ENCODE measurements at regions not wholly inside any gene's neighbourhood (a gene's known extent, or its start where the extent isn't known, plus 50 kb on each side); places are given as distances from the start of the nearest gene placed in this dataset.

GRCh38 chr18:27762054-27762453 is 414.9 kb downstream of the CDH2 start:
- no peaks in the 10 kb centered on the region for H3K4me1 Mint-ChIP-seq

DNA sequence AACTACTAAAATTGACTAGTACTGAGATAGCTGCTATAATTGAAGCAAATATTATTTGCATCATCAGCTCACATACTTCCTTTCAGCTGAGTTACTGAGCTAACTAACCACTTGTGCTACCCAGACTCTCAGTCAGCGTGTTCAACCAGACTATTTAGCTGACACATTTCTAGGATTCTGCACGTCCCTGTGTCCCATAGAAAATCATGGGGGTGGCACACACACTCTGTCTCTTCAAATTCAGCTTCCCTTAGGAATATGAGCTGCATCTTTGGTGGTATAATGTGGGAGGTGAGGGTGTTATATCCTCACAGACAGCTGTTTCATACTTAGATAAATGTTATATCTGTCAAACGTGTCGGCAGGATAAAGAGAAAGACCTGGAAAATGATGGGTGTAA is 424.0 kb downstream of the CDH2 start:
- no peaks in the 10 kb centered on the region for H3K4me1 Mint-ChIP-seq

More at GRCh38 chr18:27762054-27762453, 414.9 kb downstream of the CDH2 start:
- CTCF ChIA-PET: no interaction called here
- Mint-ChIP-seq H3K27ac (no peak overlapping the region), H3K27me3 (no peaks in the 10 kb centered on the region), H3K4me3 (no peak overlapping the region), H3K9me3 (peaks cover 4% of the 10 kb centered on the region), H3K36me3 (no peaks in the 10 kb centered on the region)
- no peak for DNase-seq

GRCh38 chr18:27750923-27751322 is 426.0 kb downstream of the CDH2 start:
- H3K27me3 Mint-ChIP-seq: no peaks in the 10 kb centered on the region
- H3K4me3 Mint-ChIP-seq: no peak overlapping the region
- no peak overlapping the region for H3K27ac Mint-ChIP-seq
- H3K9me3 Mint-ChIP-seq: peaks cover 9% of the 10 kb centered on the region
- DNase-seq: no peak
- CTCF ChIA-PET: interaction anchor here (0.7 kb wide), 1 partner anchor 146 kb away, joined by 3 read pairs; no protein-coding TSS in a partner anchor
- no peaks in the 10 kb centered on the region for H3K36me3 Mint-ChIP-seq
- no peaks in the 10 kb centered on the region for H3K4me1 Mint-ChIP-seq

More for the DNA sequence above, 424.0 kb downstream of the CDH2 start:
- Mint-ChIP-seq H3K27me3 (no peaks in the 10 kb centered on the region), H3K9me3 (peaks cover 6% of the 10 kb centered on the region), H3K27ac (no peak overlapping the region), H3K4me3 (no peak overlapping the region), H3K36me3 (no peaks in the 10 kb centered on the region)
- CTCF ChIA-PET: no interaction called here
- no peak for DNase-seq

DNA sequence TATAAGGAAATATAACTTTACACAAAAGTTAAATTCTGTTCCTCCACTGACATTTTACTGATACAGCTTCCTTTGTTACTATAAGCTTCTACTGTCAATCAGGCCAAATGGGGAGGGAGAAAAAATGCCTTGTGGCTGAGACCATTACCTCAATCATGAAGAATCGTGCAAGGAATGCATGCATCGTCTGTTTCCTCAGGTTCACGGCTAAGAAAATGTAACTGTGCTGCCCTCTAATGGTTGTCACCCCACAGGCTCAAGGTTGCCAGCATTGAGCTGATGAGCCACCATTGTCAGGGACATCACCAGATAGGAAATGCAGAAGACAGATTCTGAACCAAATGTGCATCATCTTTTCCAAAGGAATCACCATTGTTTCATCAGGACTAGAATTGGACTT is 426.9 kb downstream of the CDH2 start:
- H3K4me1 Mint-ChIP-seq: no peaks in the 10 kb centered on the region
- no peaks in the 10 kb centered on the region for H3K36me3 Mint-ChIP-seq
- H3K27ac Mint-ChIP-seq: no peak overlapping the region
- CTCF ChIA-PET: interaction anchor here (0.5 to 0.7 kb wide), 2 partner anchors 145 to 225 kb away, joined by 3 read pairs; no protein-coding TSS in a partner anchor
- DNase-seq: no peak
- no peak overlapping the region for H3K4me3 Mint-ChIP-seq
- H3K9me3 Mint-ChIP-seq: peaks cover 9% of the 10 kb centered on the region
- no peaks in the 10 kb centered on the region for H3K27me3 Mint-ChIP-seq

DNA sequence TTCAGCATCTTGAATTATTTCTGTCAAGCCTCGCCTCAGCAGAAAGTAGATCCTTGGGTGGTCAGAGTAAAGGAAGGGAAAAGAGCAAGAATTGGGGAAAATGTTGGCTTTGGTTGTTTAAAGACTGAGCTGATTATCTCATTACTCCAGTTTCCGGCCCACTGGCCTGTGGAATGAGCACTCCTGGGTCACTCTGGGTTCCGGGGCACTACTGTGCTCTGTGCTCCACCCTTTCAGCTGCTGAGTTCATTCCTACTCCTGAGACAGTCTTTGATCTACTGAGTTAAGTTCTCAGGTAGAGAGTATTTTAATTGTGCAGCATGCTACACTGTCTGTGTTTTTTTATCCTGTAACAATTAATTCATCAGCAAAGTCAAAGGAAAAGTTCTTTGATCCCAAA is 427.7 kb downstream of the CDH2 start:
- CTCF ChIA-PET: no interaction called here
- no peaks in the 10 kb centered on the region for H3K27me3 Mint-ChIP-seq
- H3K4me3 Mint-ChIP-seq: no peak overlapping the region

GRCh38 chr18:27746241-27746640 is 430.7 kb downstream of the CDH2 start:
- Mint-ChIP-seq H3K27ac (no peak overlapping the region), H3K36me3 (no peaks in the 10 kb centered on the region), H3K9me3 (peaks cover 10% of the 10 kb centered on the region), H3K27me3 (no peaks in the 10 kb centered on the region), H3K4me1 (no peaks in the 10 kb centered on the region), H3K4me3 (no peak overlapping the region)
- no peak for DNase-seq
- CTCF ChIA-PET: no interaction called here

More for the DNA sequence above, 427.7 kb downstream of the CDH2 start:
- Mint-ChIP-seq H3K4me1 (no peaks in the 10 kb centered on the region), H3K36me3 (no peaks in the 10 kb centered on the region), H3K9me3 (peaks cover 6% of the 10 kb centered on the region), H3K27ac (no peak overlapping the region)
- no peak for DNase-seq

- no peaks in the 10 kb centered on the region for H3K4me1 Mint-ChIP-seq
- DNase-seq: no peak
- H3K27ac Mint-ChIP-seq: no peak overlapping the region
- no peaks in the 10 kb centered on the region for H3K36me3 Mint-ChIP-seq
- CTCF ChIA-PET: no interaction called here
- H3K27me3 Mint-ChIP-seq: no peaks in the 10 kb centered on the region
- H3K4me3 Mint-ChIP-seq: no peak overlapping the region
- H3K9me3 Mint-ChIP-seq: peaks cover 2% of the 10 kb centered on the region
These were observed 441.8 kb downstream of the CDH2 start for GRCh38 chr18:27735117-27735516.

GRCh38 chr18:27731211-27731610 is 445.7 kb downstream of the CDH2 start:
- no peak overlapping the region for H3K27ac Mint-ChIP-seq
- no peaks in the 10 kb centered on the region for H3K27me3 Mint-ChIP-seq
- CTCF ChIA-PET: no interaction called here
- H3K9me3 Mint-ChIP-seq: peaks cover 16% of the 10 kb centered on the region
- no peaks in the 10 kb centered on the region for H3K4me1 Mint-ChIP-seq
- H3K36me3 Mint-ChIP-seq: no peaks in the 10 kb centered on the region
- DNase-seq: no peak
- no peak overlapping the region for H3K4me3 Mint-ChIP-seq

GRCh38 chr18:27728659-27729058 is 448.3 kb downstream of the CDH2 start:
- CTCF ChIA-PET: no interaction called here

GRCh38 chr18:27724362-27724761 is 452.6 kb downstream of the CDH2 start:
- H3K9me3 Mint-ChIP-seq: peaks cover 16% of the 10 kb centered on the region
- no peak overlapping the region for H3K4me3 Mint-ChIP-seq
- no peaks in the 10 kb centered on the region for H3K27me3 Mint-ChIP-seq
- CTCF ChIA-PET: no interaction called here
- no peaks in the 10 kb centered on the region for H3K4me1 Mint-ChIP-seq
- DNase-seq: no peak
- no peak overlapping the region for H3K27ac Mint-ChIP-seq
- H3K36me3 Mint-ChIP-seq: no peaks in the 10 kb centered on the region

More at GRCh38 chr18:27728659-27729058, 448.3 kb downstream of the CDH2 start:
- Mint-ChIP-seq H3K36me3 (no peaks in the 10 kb centered on the region), H3K4me1 (no peaks in the 10 kb centered on the region), H3K9me3 (peaks cover 14% of the 10 kb centered on the region), H3K4me3 (no peak overlapping the region), H3K27me3 (no peaks in the 10 kb centered on the region), H3K27ac (no peak overlapping the region)
- DNase-seq: no peak

- no peaks in the 10 kb centered on the region for H3K4me1 Mint-ChIP-seq
- DNase-seq: no peak
- H3K36me3 Mint-ChIP-seq: no peaks in the 10 kb centered on the region
- CTCF ChIA-PET: no interaction called here
- no peak overlapping the region for H3K4me3 Mint-ChIP-seq
- H3K9me3 Mint-ChIP-seq: peaks cover 10% of the 10 kb centered on the region
- H3K27ac Mint-ChIP-seq: no peak overlapping the region
- H3K27me3 Mint-ChIP-seq: no peaks in the 10 kb centered on the region
These were observed 453.8 kb downstream of the CDH2 start for GRCh38 chr18:27723168-27723567.

- Mint-ChIP-seq H3K27ac (no peak overlapping the region), H3K27me3 (no peaks in the 10 kb centered on the region), H3K36me3 (no peaks in the 10 kb centered on the region), H3K9me3 (peaks cover 8% of the 10 kb centered on the region), H3K4me1 (no peaks in the 10 kb centered on the region), H3K4me3 (no peak overlapping the region)
- DNase-seq: no peak
- CTCF ChIA-PET: no interaction called here
These were observed 457.2 kb downstream of the CDH2 start for GRCh38 chr18:27719680-27720079.

- peaks cover 13% of the 10 kb centered on the region for H3K9me3 Mint-ChIP-seq
- no peaks in the 10 kb centered on the region for H3K4me1 Mint-ChIP-seq
- DNase-seq: no peak
- no peak overlapping the region for H3K27ac Mint-ChIP-seq
- CTCF ChIA-PET: no interaction called here
- H3K4me3 Mint-ChIP-seq: no peak overlapping the region
- H3K27me3 Mint-ChIP-seq: no peaks in the 10 kb centered on the region
- H3K36me3 Mint-ChIP-seq: no peaks in the 10 kb centered on the region
These were observed 459.1 kb downstream of the CDH2 start for GRCh38 chr18:27717816-27718215.

- Mint-ChIP-seq H3K36me3 (no peaks in the 10 kb centered on the region), H3K9me3 (peaks cover 14% of the 10 kb centered on the region), H3K4me1 (no peaks in the 10 kb centered on the region), H3K27ac (no peak overlapping the region), H3K27me3 (no peaks in the 10 kb centered on the region), H3K4me3 (no peak overlapping the region)
- DNase-seq: no peak
- CTCF ChIA-PET: no interaction called here
These were observed 459.7 kb downstream of the CDH2 start for GRCh38 chr18:27717250-27717649.

GRCh38 chr18:27715751-27716150 is 461.2 kb downstream of the CDH2 start:
- Mint-ChIP-seq H3K4me3 (no peak overlapping the region), H3K9me3 (peaks cover 16% of the 10 kb centered on the region), H3K27me3 (no peaks in the 10 kb centered on the region), H3K36me3 (no peaks in the 10 kb centered on the region), H3K4me1 (no peaks in the 10 kb centered on the region), H3K27ac (no peak overlapping the region)
- DNase-seq: no peak
- CTCF ChIA-PET: no interaction called here

DNA sequence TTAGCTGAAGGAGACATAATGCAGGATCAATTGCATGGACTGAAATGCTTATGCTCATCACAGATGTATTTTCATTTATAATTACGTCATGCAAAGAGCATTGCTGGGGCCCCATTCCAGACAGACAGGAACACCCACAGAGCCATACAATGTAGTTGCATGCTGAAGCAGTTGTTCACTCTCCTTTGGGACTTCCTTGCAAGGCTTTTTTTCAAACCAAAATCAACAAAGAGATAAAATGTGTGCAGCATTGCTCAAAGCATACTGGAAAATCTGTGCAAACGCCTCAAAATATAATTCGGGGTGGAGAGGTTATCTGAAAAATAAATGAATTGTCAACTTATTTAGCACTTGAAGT is 463.2 kb downstream of the CDH2 start:
- Mint-ChIP-seq H3K36me3 (no peaks in the 10 kb centered on the region), H3K4me1 (no peaks in the 10 kb centered on the region), H3K4me3 (no peak overlapping the region), H3K27ac (no peak overlapping the region), H3K9me3 (peaks cover 18% of the 10 kb centered on the region), H3K27me3 (no peaks in the 10 kb centered on the region)
- no peak for DNase-seq
- CTCF ChIA-PET: no interaction called here
